ENCODE measurements at regions not wholly inside any gene's neighbourhood (a gene's known extent, or its start where the extent isn't known, plus 50 kb on each side); places are given as distances from the start of the nearest gene placed in this dataset.
"Not testable (repeated sequence)": the region's sequence is repeated elsewhere in the genome, so short reads cannot be mapped to it uniquely, and the experiment has no call there.

DNA sequence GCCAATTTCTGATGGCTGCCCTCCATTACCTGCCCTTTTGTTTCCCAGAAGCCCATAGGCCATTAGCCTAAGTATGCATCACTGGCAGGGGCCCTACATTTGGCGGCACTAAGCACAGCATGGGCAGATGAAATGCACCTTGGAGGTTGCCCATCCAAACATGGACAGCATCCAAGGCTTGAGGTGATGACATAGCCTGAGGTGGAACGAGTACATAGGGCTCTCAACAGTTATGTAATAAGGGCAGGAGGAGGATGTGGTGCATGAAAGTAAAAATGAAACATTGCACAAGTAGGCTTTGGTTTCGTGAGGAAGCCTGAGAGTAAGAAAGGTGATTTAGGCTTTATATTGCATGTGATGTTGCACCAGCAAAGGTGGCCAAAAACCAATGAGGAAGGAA is 148.1 kb downstream of the FAM76B start:
- DNase-seq, result no peak

DNA sequence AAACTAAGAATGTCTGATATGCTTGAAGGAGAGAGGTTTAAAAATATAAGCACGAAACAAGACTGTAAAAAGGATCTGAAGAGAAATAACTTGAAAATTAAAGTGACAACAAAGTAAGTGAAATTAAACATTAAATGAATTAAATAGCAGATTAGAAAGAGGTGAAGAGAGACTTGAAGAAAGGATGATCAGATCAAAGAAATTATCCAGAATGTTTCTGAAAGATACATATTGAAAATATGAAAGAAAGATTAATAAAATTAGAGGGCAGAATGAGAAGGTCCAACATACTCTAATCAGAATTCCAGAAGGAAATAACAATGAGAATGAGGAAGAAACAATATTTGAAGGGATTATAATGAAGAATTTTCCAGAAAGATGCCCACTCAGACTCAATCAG is 151.1 kb downstream of the FAM76B start:
- DNase-seq, result no peak

DNA sequence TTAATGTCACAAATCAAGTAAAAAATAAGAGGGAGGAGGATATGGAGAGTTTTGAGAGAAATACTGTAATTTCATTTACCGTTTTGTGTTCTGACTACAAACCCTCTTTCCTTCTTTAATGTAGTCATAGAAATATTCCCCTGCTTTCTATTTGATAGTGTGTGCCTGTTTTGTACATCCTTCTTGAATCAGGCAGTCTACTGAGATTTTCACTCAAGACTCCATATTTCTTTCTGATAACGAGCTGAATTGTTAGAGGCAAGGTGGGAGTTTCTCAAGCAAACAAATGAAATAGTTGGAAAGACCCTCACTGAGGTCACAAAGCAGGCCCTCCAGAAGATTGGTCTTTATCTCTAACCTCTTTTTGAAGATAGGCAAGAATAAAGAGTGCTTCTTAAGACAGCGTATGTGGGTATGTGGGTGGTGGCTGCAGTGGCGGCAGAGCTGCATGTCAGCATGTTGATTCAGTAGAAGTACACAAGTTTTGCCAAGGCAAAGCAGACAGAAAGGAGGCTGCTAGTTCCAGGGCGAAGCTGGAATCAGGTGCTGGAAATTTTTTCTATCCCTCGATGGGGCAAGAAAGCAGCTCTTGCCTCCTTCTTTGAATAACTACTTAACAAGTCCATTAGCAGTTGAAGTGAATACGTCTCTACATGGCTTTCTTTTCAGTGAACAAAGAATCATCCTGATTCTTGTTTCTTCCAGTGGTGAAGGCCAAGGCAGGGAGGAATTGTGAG is 164.2 kb downstream of the FAM76B start:
- no peak for DNase-seq

DNA sequence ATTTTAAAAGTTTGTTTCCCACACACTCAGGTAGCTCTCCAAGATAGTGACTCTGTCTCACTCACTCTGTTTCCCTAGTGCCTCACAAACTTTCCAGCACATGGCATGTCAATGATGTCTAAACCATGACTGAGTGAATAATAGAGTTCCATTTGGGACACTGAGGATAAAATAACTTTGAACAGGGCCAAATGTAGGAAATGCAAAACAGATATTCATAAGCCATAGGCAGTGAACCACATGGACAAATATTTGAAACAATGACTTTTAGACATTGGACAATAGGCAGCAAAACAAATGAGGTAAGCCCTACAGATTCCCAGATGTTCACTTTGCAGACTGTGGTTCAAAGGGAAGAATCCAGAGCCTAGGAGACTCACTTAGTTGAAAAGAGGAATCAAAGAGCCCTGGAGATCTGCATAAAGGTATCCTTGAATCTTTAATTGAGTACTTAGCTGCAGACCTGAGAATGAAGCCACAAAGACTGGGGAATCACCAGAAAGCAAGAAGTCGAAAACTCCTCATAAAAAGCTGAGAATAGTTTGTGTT is 173.3 kb downstream of the FAM76B start:
- no peak for DNase-seq

DNA sequence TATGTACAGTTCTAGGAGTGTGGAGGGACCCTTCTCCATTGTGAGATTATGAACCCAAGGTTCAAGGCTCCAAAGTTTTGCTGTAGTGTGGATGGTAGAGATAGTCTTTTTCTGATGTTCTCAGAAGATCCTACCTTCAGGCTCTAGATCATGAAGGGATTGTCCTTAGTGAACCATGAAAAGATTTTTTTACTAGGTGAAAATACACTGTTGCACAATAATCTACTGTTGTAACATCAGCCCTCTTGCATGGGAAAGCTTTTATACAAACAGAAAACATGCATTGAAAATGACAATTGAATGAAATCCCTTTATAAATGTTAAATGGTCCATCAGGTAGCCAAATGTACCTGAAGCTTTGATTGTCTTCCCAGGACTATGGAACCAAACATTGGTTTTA is 177.8 kb downstream of the FAM76B start:
- DNase-seq, result no peak

DNA sequence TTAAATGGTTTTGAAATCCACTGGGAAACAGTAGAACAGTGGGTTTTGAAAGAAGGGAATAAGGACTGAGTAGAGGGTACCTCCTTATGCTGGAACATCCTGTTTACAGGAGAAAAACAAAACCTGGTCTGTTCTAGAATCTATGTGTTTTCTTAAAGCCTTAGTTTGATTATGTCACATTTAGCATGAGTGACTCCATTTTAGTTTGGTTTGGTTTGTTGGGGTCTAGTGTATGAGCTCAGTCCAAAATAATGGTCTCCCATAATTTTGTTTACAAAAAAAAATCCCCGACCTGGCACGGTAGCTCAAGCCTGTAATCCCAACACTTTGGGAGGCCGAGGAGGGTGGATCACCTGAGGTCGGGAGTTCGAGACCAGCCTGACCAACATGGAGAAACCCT is 179.4 kb downstream of the FAM76B start:
- DNase-seq, result not testable (repeated sequence)

DNA sequence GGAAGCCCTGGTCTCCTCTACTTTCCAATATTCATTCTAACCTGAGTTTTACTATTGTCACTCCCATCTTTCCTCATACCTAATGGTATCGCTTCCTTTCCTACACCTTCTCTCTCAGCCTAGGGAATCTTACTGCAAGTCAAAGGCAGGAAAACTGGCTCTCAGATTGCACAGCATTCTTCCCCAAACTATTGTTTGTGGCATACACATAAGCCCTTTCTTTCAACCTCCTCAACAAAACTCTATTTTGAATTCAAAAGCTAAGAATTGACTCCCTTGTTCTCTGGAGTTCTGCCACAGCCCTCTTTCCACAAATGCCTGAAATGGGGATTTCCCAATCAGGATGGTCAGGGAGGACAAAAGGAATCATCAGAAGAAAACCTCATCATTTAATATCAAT is 181.5 kb downstream of the FAM76B start:
- DNase-seq, result no peak

DNA sequence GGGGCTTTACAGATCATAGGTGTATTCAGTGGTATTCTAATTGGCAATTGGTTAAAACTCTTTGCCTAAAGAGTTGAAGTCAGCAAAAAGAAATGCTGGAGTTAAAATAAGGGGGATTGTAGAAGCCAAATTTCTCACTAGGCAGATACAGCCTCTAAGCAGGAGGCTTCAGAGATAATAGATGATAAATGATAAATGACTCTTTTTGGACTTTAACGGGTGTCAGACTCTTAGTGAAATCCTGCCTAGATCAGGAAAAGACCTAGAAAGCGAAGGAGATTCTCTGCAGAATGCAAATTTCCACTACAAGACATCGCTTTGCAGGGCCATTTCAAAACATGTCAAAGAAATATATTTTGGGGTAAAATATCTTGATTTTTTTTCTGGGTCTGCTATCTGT is 182.8 kb downstream of the FAM76B start:
- no peak for DNase-seq

DNA sequence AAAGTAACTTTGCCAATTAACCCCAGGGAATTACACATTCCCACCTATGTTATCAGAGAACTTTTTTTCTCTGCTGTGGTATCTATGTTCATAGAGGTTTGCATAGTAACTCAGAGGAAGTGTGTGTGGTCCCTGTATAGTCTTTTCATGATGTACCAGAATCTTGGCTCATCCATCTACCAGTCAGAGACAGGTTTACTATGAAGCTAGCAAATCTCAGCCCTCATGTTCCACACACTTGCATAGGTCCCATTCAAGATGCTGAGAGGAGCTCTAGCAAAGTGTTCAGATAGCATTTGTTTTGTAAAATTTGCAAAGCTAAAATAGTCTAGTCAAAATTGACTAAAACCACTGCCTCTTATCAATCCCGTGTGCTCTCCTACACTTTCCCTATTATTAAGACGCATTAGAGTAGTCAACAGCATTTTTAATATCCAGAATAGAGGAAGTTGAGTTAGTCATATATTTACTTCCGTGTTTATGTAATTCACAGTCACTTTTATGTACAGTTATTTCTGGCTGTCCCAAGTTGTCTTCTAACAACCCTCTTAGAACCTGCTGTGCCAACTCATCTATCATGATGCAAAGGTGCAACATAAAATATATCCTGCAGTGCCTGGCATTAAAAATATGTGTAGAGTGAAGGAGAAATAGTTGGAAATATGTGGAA is 184.2 kb downstream of the FAM76B start:
- DNase-seq, result no peak

DNA sequence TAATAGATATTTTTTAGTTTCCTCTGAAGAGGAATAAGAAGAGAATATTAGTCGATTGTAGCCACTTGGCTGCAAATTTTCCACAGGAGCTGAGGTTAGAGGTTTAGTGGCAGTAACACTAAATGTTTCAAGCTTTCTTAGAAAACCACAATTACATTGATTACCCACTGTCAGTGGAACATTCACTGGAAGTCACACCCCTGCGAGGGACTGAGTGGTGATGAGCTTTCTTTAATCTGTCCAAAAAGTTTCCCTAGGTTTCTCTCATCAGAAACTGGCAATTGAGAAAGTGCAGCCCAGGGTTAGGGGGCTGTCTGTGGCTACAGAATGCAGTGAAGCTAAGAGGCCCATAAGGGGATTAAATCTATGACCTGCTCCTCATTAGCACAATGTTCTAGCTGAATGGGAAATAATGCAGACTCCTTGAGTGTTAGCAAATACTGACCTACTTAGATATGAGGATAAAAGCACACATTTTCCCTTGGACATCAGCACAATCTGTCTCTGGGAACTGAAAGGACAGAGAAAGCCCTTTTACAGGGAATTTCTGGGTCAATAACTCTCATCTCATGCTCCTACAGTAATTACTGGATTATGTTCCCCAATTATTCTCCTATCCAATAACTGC is 189.5 kb downstream of the FAM76B start:
- no peak for DNase-seq

DNA sequence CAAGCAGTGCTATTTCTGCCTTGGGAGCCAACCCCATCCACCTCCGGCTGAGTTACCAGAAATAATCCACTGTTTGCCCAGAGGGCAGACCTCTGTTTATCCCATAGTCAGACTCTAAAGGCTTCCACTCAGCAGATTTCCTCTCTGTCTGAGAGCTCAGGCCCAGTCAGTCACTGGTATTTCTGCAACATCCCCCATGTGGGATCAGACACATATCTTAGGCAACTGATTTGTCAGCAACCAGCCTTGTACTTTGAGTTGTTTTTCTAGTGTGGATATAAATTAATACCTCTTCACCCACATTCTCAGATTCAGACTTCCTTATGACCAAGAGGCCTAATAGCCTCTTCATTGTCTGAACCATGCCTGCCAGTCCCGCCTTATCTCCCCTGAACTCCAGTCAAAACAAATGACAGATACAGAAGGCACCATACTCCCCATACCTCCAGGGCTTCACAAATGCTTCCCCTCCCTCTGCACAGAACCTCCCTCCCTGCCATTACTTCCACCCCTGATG is 193.6 kb downstream of the FAM76B start:
- DNase-seq, result no peak

DNA sequence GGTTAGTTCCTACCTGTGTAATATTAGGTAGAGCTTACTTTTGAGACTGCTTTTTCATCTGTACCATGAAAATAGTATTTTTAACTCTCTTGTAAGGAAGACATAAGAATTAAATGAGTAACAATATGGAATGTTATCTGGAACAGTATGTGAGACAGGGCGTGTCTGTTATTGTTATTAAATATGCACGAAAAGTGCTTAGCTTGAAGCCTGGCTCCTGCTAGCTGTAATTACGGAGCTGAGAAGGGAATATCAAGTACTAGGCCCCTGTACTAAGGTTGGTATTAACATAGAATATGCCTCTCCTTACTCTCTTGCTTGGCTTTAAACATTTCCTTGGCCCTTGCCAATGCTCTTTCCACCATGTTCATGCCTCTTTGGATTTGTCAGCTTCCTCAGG is 194.0 kb downstream of the FAM76B start:
- no peak for DNase-seq

DNA sequence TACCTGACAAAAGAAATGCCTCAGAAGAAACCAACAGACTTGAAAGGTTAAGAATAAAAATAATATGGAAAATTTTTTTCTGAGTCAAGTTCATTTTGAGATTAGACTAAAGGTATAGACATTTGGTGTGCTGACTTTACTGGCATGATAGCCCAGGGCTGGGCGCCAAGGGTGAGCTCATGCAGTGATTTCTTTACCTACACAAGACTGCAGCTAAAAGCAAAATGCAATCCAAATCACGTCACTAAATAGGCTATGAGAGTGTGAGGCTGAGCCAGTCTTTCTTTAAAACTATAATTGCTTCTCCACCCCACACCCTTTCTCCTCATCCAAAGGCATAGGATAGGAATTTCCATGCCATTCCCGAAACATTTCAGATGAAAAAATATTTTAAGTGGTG is 196.5 kb downstream of the FAM76B start:
- DNase-seq, result no peak

DNA sequence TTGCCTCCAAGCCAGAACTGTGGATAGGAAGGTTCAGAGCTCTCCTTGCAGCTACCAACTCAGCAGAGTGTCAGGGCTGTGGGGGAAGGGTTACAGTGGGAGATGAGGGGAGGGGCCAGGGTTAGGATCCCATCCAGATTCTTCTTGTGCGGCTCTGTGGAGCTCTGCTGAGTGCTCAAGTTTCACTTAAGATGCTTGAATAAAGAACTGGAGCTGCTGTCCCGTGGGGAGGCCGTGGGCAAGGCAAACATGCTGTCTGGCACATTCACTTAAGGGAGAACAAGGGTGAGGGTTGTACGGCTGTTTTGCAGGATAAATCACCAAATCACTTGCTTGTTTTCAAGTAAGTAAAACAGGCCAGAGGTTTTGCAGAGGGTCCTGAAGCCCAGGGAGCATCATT is 197.1 kb downstream of the FAM76B start:
- DNase-seq, result no peak

DNA sequence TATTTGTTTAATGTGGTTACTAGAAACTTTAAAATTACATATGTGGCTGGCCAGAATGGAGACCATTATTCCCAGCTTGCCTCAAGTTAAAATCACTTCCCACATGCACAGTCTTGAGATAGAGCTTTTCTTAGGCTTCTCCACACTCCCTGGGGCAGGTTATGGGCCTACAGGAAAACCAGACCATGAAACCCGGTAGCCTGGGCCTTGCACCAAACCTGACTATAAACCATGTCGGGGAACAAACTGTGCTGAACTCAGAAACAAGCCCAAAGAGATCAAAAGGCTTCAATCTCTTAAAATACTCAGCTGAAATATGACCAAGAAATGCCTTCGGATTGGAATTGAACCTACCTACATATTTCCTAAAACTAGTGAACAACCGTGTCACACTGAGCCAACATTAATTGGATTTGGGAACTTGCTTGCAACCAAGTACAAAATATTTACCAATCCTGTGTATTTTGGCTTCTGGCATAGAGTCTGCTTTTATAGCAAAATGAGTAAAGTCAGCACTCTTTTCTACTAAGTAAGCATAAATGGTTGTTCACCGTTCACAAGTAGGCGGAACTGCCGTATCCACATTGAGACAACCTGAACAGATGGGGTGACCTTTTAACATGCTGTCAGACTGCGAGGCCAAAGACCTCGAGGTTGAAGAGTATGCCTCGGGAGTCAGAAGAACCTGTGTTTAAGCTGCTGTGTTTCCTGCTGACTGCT is 199.5 kb downstream of the FAM76B start:
- no peak for DNase-seq

DNA sequence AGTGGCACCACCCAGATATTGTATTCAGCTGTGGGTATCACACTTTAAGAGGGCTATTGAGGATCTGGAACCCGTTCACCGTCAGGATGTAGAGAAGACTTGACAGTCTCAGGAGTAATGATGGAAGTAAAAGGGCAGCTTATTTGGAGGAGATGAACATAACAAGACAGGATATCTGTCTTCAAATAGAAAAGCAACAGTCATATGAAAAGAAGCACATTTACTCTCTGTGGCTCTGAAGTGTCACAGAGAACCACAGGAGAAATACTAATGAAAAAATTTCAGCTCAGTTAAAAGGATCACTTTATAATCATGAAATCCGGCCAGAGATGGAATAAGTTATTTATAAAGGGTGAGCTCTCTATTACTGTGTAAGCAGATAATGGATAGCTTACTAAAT is 200.8 kb downstream of the FAM76B start:
- no peak for DNase-seq

DNA sequence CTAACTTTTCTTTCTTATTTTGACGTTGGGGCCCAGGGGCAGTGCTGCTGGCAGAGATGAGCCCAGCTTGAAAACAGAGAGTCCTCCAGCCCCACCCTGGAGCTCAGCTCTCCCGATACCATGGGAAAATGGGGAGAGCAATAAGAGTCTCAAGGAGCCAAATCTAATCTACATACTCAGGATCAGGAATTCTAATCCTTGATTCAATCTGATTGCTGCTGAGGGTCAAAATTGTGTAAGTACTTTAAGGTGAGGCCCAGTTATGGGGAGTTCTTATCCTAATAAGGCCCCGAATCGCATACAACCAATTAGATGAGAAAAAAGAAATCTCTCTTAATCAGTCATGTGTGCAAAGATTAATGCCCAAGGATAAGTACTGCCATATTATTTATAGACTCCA is 202.9 kb downstream of the FAM76B start:
- no peak for DNase-seq

DNA sequence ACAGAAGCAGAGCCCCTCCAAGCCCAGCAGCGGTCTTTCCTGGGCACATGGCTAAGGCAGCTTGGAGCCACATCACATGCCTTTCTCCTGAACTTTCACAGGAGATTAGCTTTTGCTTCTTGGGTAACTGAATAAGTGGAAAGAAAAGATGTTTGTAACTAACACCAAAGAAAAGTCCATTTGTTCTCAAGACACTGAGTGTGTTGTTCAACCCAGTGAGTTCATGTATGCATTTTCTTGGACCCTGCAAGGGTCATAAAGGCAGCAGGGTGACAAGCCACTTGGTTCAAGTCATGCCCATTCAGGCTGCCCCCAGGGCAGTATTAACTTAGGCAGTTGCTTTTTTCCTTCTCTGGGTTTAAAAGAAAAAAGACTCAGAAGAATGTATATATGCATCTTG is 203.4 kb downstream of the FAM76B start:
- DNase-seq, result no peak

DNA sequence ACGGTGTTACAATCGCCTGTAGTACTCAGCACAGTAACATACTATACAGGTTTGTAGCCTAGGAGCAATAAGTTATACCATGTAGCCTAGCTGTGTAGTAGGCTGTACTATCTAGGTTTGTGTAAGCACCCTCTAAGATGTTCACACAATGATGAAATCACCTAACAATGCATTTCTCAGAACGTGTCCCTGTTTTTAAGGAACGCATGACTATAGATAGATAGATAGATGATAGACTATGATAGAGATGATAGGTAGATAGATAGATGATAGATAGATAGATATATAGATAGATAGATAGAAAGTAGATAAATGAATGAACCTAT is 203.9 kb downstream of the FAM76B start:
- no peak for DNase-seq

DNA sequence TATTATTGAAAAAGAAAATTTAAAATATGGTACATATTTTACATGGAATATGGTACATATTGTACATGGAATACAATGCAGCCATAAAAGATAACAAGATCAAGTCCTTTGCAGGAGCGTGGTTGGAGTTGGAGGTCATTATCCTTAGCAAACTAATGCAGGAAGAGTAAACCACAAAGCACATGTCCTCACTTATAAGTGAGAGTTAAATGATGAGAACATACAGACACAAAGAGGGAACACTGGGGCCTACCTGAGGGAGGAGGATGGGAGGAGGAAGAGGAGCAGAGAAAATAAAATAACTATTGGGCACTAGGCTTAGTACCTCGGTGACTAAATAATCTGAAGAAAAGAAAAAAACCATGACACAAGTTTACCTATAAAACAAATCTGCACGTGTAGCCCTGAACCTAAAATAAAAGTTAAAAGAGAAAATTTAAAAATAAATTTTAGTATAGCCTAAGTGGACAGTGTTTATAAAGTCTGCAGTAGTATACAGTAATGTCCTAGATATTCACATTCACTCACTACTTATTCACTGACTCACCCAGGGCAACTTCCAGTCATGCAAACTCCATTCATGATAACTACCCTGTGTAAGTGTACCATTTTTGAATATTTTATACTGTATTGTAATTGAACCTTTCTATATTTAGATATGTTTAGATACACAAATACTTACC is 204.4 kb downstream of the FAM76B start:
- DNase-seq, result no peak

DNA sequence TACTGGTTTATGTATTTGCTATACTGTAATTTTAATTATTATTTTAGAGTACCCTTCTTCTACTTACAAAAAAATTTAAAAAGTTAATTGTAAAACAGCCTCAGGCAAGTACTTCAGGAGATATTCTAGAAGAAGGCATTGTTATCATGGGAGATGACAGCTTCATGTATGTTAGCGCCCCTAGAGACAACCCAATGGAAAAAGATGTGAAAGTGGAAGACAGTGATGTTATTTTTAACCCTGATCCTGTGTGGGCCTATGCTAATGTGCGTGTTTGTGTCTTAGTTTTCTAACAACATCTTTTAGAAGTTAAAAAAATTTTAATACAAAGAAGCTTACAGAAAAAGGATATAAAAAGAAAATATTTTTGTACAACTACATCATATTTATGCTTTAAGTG is 205.0 kb downstream of the FAM76B start:
- no peak for DNase-seq

DNA sequence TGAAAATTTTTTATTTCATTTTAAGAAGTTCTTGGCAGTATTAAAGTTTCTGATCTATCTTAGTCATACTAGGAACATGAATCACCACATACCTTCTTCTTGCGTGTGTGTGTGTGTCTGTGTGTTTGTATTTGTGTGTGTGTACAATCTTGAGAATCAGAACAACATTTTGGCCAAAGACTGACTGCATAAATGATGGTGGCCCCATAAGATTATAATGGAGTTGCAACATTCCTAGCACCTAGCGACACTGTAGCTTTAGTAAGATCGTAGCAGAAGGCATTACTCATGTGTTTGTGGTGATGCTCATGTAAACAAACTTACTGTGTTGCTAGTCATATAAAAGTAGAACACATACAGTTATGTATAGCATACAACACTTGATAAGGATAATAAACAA is 205.4 kb downstream of the FAM76B start:
- no peak for DNase-seq

Measured in NCI-H2227 treated with DMSO at 0.1 percent for 48 hours (cell line).